K562 (cell line): ENCODE measurements at regions not wholly inside any gene's neighbourhood (a gene's known extent, or its start where the extent isn't known, plus 50 kb on each side); places are given as distances from the start of the nearest gene placed in this dataset.

ENCODE experiments used
- ATAC-seq: fragments of 200-7000 bp; cut with Tn5 transposase; 3 replicates; pipeline ENCODE4 v1.9.1; 2020; ENCODE audit warnings: moderate library complexity
- BruUV-seq: library from RNA; stranded (reverse); fragments of 400-500 nt; replicated peaks from 2 replicates; lab custom pipeline; 2021; lab: Mats Ljungman, UMichigan
- CTCF ChIA-PET: fragments of 300-600 bp; formaldehyde crosslinking; extraction: SDS; loops from one replicate; lab custom pipeline; 2021; ENCODE audit warnings: low intra/inter-chr PET ratio; lab: Yijun Ruan, JAX
- POLR2A ChIA-PET: fragments of 300-600, 350-650 bp; sonication (Branson Sonifier 250); formaldehyde crosslinking; extraction: SDS; loops from one replicate; lab custom pipeline; 2021; ENCODE audit warnings: antibody characterized with exemption, inconsistent platforms; lab: Yijun Ruan, JAX
- DNase-seq, 4 experiments: peaks; one replicate each; pipeline versions ENCODE4 v3.0.0 to v3.0.0-alpha.2; 2011 to 2018; ENCODE audit warnings: low spot score in 3 of 4, mixed read lengths in 3 of 4; ENCODE audit errors: extremely low read depth in 1 of 4
- FAIRE-seq: peaks from 2 replicates; lab custom pipeline; 2011; peaks lifted over from hg19 to GRCh38; lab: Jason Lieb, UNC
- H2AFZ ChIP-seq: 2 replicates; pipeline ENCODE4 v1.6.0; 2011; ENCODE audit warnings: low read depth, low read length, control low read depth, inconsistent platforms
- H3K27ac ChIP-seq: fragments of 200-600 bp; 3 replicates; pipeline ENCODE4 v1.8.0; 2011; ENCODE audit warnings: low read depth, mild to moderate bottlenecking, control low read depth, inconsistent platforms, low read length, moderate library complexity, mixed read lengths; ENCODE audit errors: extremely low read depth
- H3K27me3 ChIP-seq, 2 experiments: fragments of 300-600 bp in 1 of 2; 2 replicates in 1 of 2; 3 replicates in 1 of 2; pipeline versions ENCODE4 v1.6.0 to v1.8.0; 2011; ENCODE audit warnings: inconsistent platforms in 2 of 2, low read length in 2 of 2, mild to moderate bottlenecking in 1 of 2, mixed read lengths in 1 of 2, moderate library complexity in 1 of 2; ENCODE audit not compliant: control insufficient read depth in 2 of 2, insufficient read depth in 2 of 2
- H3K36me3 ChIP-seq: fragments of 300-600 bp; 3 replicates; pipeline ENCODE4 v1.8.0; 2011; ENCODE audit warnings: mild to moderate bottlenecking, low read length, inconsistent platforms; ENCODE audit not compliant: control insufficient read depth, insufficient read depth
- H3K4me1 ChIP-seq, 2 experiments: fragments of 200-600 bp in 1 of 2; replicated peaks in 1 of 2; 2 replicates in 1 of 2; 3 replicates in 1 of 2; pipeline versions ENCODE4 v1.5.1 to v1.8.0; 2011; ENCODE audit warnings: inconsistent platforms in 2 of 2, low read length in 2 of 2, mild to moderate bottlenecking in 1 of 2, mixed read lengths in 1 of 2, moderate library complexity in 1 of 2; ENCODE audit not compliant: control insufficient read depth in 2 of 2, insufficient read depth in 2 of 2
- H3K4me2 ChIP-seq: 2 replicates; pipeline ENCODE4 v1.6.1; 2011; ENCODE audit warnings: low read length, control low read depth, inconsistent platforms, mixed read lengths; ENCODE audit not compliant: insufficient read depth
- H3K4me3 ChIP-seq: fragments of 200-600 bp; sonication (generic), shearing (Covaris generic); 2 replicates; pipeline ENCODE4 v1.5.1; 2016; ENCODE audit warnings: control low read depth, inconsistent platforms
- H3K79me2 ChIP-seq: fragments of 200-600 bp; 3 replicates; pipeline ENCODE4 v1.8.0; 2011; ENCODE audit warnings: low read length, inconsistent platforms; ENCODE audit not compliant: control insufficient read depth, insufficient read depth
- H3K9ac ChIP-seq, 2 experiments: 2 replicates each; pipeline versions ENCODE4 v1.6.0 to v1.6.1; 2011; ENCODE audit warnings: low read depth in 2 of 2, low read length in 2 of 2, control low read depth in 1 of 2, inconsistent platforms in 1 of 2, mild to moderate bottlenecking in 1 of 2, mixed read lengths in 1 of 2; ENCODE audit not compliant: insufficient read depth in 1 of 2
- H3K9me1 ChIP-seq: one replicate; pipeline ENCODE4 v1.6.0; 2011; ENCODE audit warnings: inconsistent platforms, mild to moderate bottlenecking, low read length, moderate library complexity; ENCODE audit not compliant: control insufficient read depth, insufficient read depth
- H3K9me3 ChIP-seq: replicated peaks from 2 replicates; pipeline ENCODE4 v1.5.1; 2011; ENCODE audit warnings: low read depth, low read length, inconsistent platforms; ENCODE audit not compliant: control insufficient read depth, insufficient read depth
- H4K20me1 ChIP-seq: replicated peaks from 2 replicates; pipeline ENCODE4 v1.6.1; 2011; ENCODE audit warnings: low read length, inconsistent platforms, mixed read lengths; ENCODE audit not compliant: control insufficient read depth, insufficient read depth
- ETS2 ChIP-seq: IDR thresholded peaks from 2 replicates; pipeline ENCODE4 v1.6.1; 2016; ENCODE audit warnings: borderline replicate concordance, missing genetic modification characterization, mild to moderate bottlenecking, moderate library complexity, missing compliant biosample characterization; ENCODE audit not compliant: poor library complexity, severe bottlenecking
- KDM4B ChIP-seq, 2 experiments: fragments of 450-650 bp in 1 of 2; sonication (generic) in 1 of 2; IDR thresholded peaks; 2 replicates each; pipeline ENCODE4 v1.6.1; 2016 to 2017; ENCODE audit warnings: borderline replicate concordance in 2 of 2, antibody characterized with exemption in 1 of 2, low read depth in 1 of 2, mild to moderate bottlenecking in 1 of 2
- NCOR1 ChIP-seq: fragments of 450-650 bp; IDR thresholded peaks from 2 replicates; pipeline ENCODE4 v1.6.1; 2016; ENCODE audit warnings: mild to moderate bottlenecking, moderate library complexity
- TCF3 ChIP-seq: sonication (generic); formaldehyde crosslinking; IDR thresholded peaks from 2 replicates; pipeline ENCODE4 v1.4.0; 2020; ENCODE audit warnings: mild to moderate bottlenecking, missing genetic modification reagents
- WGBS: fragments of 100-300 bp; shearing (Covaris generic); methylation state at CpG from one replicate; pipeline ENCODE4 v1.1.6; 2016; ENCODE audit warnings: low coverage, mixed read lengths; ENCODE audit not compliant: insufficient coverage; ENCODE audit errors: missing lambda C conversion rate; 5-methylcytosine and 5-hydroxymethylcytosine counted together
- in situ Hi-C: fragments of 300-500 bp; cut with MboI; formaldehyde crosslinking; loops from 4 replicates; pipeline ENCODE4 v1.15.0; 2018; ENCODE audit warnings: inconsistent platforms, mixed read lengths
- intact Hi-C: fragments of 100-400 bp; cut with micrococcal nuclease; formaldehyde crosslinking; loops from 2 replicates; pipeline ENCODE4 v1.14.2; 2022
- TF ChIP-seq, protein P1 (sequence below): sonication (generic); formaldehyde crosslinking; IDR thresholded peaks from 2 replicates; pipeline ENCODE4 v1.4.0; 2020; ENCODE audit warnings: mild to moderate bottlenecking, missing genetic modification reagents
- TF ChIP-seq, protein P2 (sequence below): fragments of 450-650 bp; IDR thresholded peaks from 2 replicates; pipeline ENCODE4 v1.6.1; 2017; ENCODE audit warnings: antibody characterized with exemption, mild to moderate bottlenecking

DNA sequence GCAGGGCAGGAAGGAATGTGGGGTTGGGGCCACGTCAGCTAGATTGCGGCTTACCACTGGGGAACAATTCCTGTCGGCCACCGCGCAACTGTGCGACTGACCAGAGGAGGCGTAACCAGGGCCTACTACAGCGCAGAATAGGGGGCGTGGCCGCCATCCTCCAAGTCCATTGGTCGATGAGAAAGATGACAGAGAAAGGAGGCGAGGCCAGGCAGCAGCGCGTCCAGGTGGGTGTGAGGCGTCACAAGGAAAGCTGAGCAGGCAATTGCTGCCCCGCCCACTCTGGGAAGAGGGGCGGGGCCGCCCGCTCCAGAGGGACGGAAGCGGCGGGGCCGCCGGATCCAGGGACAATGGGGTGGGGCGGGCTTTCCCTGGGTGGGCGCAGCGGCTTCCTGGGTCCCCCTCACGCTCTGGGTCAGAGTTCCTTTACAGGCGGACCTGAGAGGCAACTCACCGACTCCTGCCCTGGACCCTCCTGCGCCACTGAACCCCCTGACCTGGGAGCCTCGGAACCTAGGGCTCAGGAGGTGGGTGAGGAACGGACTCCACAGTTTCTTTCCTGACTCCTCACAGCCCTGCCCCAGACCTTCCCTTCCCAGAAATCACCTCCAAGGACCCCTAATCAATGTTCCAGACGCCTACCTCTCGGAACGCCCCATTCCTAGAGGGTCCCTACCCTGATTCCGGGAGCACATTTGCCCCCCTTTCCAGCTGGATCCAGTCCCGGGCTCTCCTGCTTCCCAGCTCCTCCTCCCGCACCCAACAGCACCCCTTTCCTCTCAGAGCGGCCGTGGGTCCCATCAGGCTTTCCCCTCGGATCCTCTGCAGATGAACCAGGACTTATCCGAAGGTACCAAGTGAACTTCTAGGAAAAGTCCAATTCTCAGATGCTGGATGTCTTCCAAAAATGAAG, 101.5 kb upstream of the ZNF492 start:
- Histone ChIP-seq H4K20me1 (no peaks in the 10 kb centered on the region), H3K79me2 (no peaks in the 10 kb centered on the region), H3K4me2 (no peak overlapping the region), H3K4me1 (no peaks in the 10 kb centered on the region), H3K9me3 (peaks cover 2% of the 10 kb centered on the region), H3K36me3 (no peaks in the 10 kb centered on the region), H3K27me3 (no peaks in the 10 kb centered on the region), H3K9ac (no peak overlapping the region), H3K9me1 (no peaks in the 10 kb centered on the region), H3K4me3 (no peak overlapping the region), H3K27ac (no peak overlapping the region), H2AFZ (no peak overlapping the region)
- no peak for DNase-seq
- FAIRE-seq: no peak
- BruUV-seq: no TSS peak
- intact Hi-C loops (no loop called here), in situ Hi-C loops (no loop called here)
- ChIA-PET POLR2A (interaction anchor here (0.6 kb wide), 1 partner anchor 476 kb away, joined by 3 read pairs; no protein-coding TSS in a partner anchor), CTCF (no interaction called here)
- ATAC-seq: no peak
- WGBS: 20% methylated on average over 25 of the region's 43 CpGs
- TF ChIP-seq, protein P1, sequence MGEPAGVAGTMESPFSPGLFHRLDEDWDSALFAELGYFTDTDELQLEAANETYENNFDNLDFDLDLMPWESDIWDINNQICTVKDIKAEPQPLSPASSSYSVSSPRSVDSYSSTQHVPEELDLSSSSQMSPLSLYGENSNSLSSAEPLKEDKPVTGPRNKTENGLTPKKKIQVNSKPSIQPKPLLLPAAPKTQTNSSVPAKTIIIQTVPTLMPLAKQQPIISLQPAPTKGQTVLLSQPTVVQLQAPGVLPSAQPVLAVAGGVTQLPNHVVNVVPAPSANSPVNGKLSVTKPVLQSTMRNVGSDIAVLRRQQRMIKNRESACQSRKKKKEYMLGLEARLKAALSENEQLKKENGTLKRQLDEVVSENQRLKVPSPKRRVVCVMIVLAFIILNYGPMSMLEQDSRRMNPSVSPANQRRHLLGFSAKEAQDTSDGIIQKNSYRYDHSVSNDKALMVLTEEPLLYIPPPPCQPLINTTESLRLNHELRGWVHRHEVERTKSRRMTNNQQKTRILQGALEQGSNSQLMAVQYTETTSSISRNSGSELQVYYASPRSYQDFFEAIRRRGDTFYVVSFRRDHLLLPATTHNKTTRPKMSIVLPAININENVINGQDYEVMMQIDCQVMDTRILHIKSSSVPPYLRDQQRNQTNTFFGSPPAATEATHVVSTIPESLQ (CRISPR knock-in tag): no peak
- TF ChIP-seq KDM4B (IDR thresholded peaks at IDR 0.05; ENCODE audit: borderline replicate concordance in 2 of 2, low read depth in 1 of 2) (no peak), TCF3 (CRISPR knock-in tag) (no peak), NCOR1 (no peak), ETS2 (tag) (no peak)
- TF ChIP-seq, protein P2, sequence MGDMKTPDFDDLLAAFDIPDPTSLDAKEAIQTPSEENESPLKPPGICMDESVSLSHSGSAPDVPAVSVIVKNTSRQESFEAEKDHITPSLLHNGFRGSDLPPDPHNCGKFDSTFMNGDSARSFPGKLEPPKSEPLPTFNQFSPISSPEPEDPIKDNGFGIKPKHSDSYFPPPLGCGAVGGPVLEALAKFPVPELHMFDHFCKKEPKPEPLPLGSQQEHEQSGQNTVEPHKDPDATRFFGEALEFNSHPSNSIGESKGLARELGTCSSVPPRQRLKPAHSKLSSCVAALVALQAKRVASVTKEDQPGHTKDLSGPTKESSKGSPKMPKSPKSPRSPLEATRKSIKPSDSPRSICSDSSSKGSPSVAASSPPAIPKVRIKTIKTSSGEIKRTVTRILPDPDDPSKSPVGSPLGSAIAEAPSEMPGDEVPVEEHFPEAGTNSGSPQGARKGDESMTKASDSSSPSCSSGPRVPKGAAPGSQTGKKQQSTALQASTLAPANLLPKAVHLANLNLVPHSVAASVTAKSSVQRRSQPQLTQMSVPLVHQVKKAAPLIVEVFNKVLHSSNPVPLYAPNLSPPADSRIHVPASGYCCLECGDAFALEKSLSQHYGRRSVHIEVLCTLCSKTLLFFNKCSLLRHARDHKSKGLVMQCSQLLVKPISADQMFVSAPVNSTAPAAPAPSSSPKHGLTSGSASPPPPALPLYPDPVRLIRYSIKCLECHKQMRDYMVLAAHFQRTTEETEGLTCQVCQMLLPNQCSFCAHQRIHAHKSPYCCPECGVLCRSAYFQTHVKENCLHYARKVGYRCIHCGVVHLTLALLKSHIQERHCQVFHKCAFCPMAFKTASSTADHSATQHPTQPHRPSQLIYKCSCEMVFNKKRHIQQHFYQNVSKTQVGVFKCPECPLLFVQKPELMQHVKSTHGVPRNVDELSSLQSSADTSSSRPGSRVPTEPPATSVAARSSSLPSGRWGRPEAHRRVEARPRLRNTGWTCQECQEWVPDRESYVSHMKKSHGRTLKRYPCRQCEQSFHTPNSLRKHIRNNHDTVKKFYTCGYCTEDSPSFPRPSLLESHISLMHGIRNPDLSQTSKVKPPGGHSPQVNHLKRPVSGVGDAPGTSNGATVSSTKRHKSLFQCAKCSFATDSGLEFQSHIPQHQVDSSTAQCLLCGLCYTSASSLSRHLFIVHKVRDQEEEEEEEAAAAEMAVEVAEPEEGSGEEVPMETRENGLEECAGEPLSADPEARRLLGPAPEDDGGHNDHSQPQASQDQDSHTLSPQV: no peak
